Activated T-cell treated with anti-CD3 and anti-CD28 coated beads, Interleukin-2, amount 50 U/mL, for 72 hours (primary cell): ENCODE measurements at regions not wholly inside any gene's neighbourhood (a gene's known extent, or its start where the extent isn't known, plus 50 kb on each side); places are given as distances from the start of the nearest gene placed in this dataset.
"Not testable (repeated sequence)": the region's sequence is repeated elsewhere in the genome, so short reads cannot be mapped to it uniquely, and the experiment has no call there.

Source experiments
- ATAC-seq, 2 donors: fragments of 150-1000 bp; cut with Tn5 transposase; replicated peaks in 1 of 2; 2 replicates each; pipeline ENCODE4 v1.10.0; 2021; ENCODE audit warnings: moderate library complexity in 2 of 2, mild to moderate bottlenecking in 1 of 2
- DNase-seq, 2 donors: peaks; one replicate each; pipeline ENCODE4 v3.0.0; 2021 to 2022; ENCODE audit warnings: mixed read lengths in 1 of 2
- H3K27ac Mint-ChIP-seq: one replicate; pipeline ENCODE4 v1.8.0; 2022; ENCODE audit warnings: mild to moderate bottlenecking, moderate library complexity, mixed read lengths
- H3K27me3 Mint-ChIP-seq: one replicate; pipeline ENCODE4 v1.8.0; 2022; ENCODE audit warnings: low read depth, mixed read lengths
- H3K36me3 Mint-ChIP-seq, 2 donors: one replicate each; pipeline ENCODE4 v1.8.0; 2022; ENCODE audit warnings: mixed read lengths in 2 of 2, mild to moderate bottlenecking in 1 of 2; ENCODE audit not compliant: insufficient read depth in 2 of 2
- H3K4me1 Mint-ChIP-seq: one replicate; pipeline ENCODE4 v1.8.0; 2022; ENCODE audit warnings: low read depth, mixed read lengths
- H3K4me3 Mint-ChIP-seq, 2 donors: one replicate each; pipeline ENCODE4 v1.8.0; 2022; ENCODE audit warnings: mild to moderate bottlenecking in 2 of 2, mixed read lengths in 2 of 2, moderate library complexity in 2 of 2
- H3K9me3 Mint-ChIP-seq, 2 donors: one replicate each; pipeline ENCODE4 v1.8.0; 2022; ENCODE audit warnings: mixed read lengths in 2 of 2

- H3K4me3 Mint-ChIP-seq = peak overlapping the region in 1 of 2 donors; percentile 22
- not testable (repeated sequence) for H3K4me1 Mint-ChIP-seq
Observed at GRCh38 chr13:50185769-50186763, 170.8 kb downstream of the KCNRG start.

GRCh38 chr13:50187352-50188029, 172.2 kb downstream of the KCNRG start:
- H3K9me3 Mint-ChIP-seq = peaks cover 0 to 2% of the 10 kb centered on the region in 2 donors
- H3K4me3 Mint-ChIP-seq = no peak overlapping the region
- H3K27me3 Mint-ChIP-seq = peaks cover 45% of the 10 kb centered on the region
- DNase-seq (no peak), ATAC-seq (no peak)
- no peak overlapping the region for H3K27ac Mint-ChIP-seq
- H3K36me3 Mint-ChIP-seq = peaks cover 0 to 2% of the 10 kb centered on the region in 2 donors
- H3K4me1 Mint-ChIP-seq = peaks cover 6% of the 10 kb centered on the region

More at GRCh38 chr13:50185769-50186763, 170.8 kb downstream of the KCNRG start:
- ATAC-seq, DNase-seq, H3K36me3 Mint-ChIP-seq, H3K9me3 Mint-ChIP-seq: not testable (repeated sequence)
- Mint-ChIP-seq H3K27me3 (peaks cover 38% of the 10 kb centered on the region), H3K27ac (peak overlapping the region; percentile 40)

- no peak overlapping the region for H3K27ac Mint-ChIP-seq
- DNase-seq (no peak), ATAC-seq (no peak)
- H3K27me3 Mint-ChIP-seq = peaks cover 46% of the 10 kb centered on the region
- peaks cover 0 to 2% of the 10 kb centered on the region in 2 donors for H3K9me3 Mint-ChIP-seq
- no peak overlapping the region for H3K4me3 Mint-ChIP-seq
- peaks cover 6% of the 10 kb centered on the region for H3K4me1 Mint-ChIP-seq
- peaks cover 0 to 2% of the 10 kb centered on the region in 2 donors for H3K36me3 Mint-ChIP-seq
Observed at GRCh38 chr13:50188696-50189095, 173.5 kb downstream of the KCNRG start.

- ATAC-seq = no peak
- H3K4me1 Mint-ChIP-seq = peaks cover 6% of the 10 kb centered on the region
- DNase-seq = no peak
- H3K4me3 Mint-ChIP-seq = no peak overlapping the region
- H3K27me3 Mint-ChIP-seq = peaks cover 46% of the 10 kb centered on the region
- peaks cover 0 to 2% of the 10 kb centered on the region in 2 donors for H3K36me3 Mint-ChIP-seq
- peaks cover 0 to 2% of the 10 kb centered on the region in 2 donors for H3K9me3 Mint-ChIP-seq
- no peak overlapping the region for H3K27ac Mint-ChIP-seq
Observed at GRCh38 chr13:50189450-50189849, 174.2 kb downstream of the KCNRG start.

- ATAC-seq = no peak
- H3K9me3 Mint-ChIP-seq = peaks cover 0 to 2% of the 10 kb centered on the region in 2 donors
Observed at GRCh38 chr13:50191004-50191403, 175.8 kb downstream of the KCNRG start.

GRCh38 chr13:50192272-50192813, 177.1 kb downstream of the KCNRG start:
- Mint-ChIP-seq H3K36me3 (no peaks in the 10 kb centered on the region), H3K27ac (no peak overlapping the region), H3K4me1 (peaks cover 6% of the 10 kb centered on the region), H3K4me3 (no peak overlapping the region), H3K27me3 (peaks cover 58% of the 10 kb centered on the region), H3K9me3 (no peaks in the 10 kb centered on the region)
- DNase-seq (no peak), ATAC-seq (no peak)

More at GRCh38 chr13:50191004-50191403, 175.8 kb downstream of the KCNRG start:
- Mint-ChIP-seq H3K4me3 (no peak overlapping the region), H3K27me3 (peaks cover 54% of the 10 kb centered on the region), H3K4me1 (peaks cover 6% of the 10 kb centered on the region), H3K27ac (no peak overlapping the region), H3K36me3 (peaks cover 0 to 2% of the 10 kb centered on the region in 2 donors)
- DNase-seq = no peak

- peaks cover 0 to 1% of the 10 kb centered on the region in 2 donors for H3K9me3 Mint-ChIP-seq
- H3K4me1 Mint-ChIP-seq = peaks cover 6% of the 10 kb centered on the region
- ATAC-seq = no peak
- DNase-seq = no peak
- no peaks in the 10 kb centered on the region for H3K36me3 Mint-ChIP-seq
- peaks cover 36% of the 10 kb centered on the region for H3K27me3 Mint-ChIP-seq
- no peak overlapping the region for H3K27ac Mint-ChIP-seq
- no peak overlapping the region for H3K4me3 Mint-ChIP-seq
Observed at GRCh38 chr13:50195045-50195444, 179.8 kb downstream of the KCNRG start.

GRCh38 chr13:50196118-50196517, 180.9 kb downstream of the KCNRG start:
- Mint-ChIP-seq H3K27me3 (peaks cover 36% of the 10 kb centered on the region), H3K36me3 (no peaks in the 10 kb centered on the region)
- ATAC-seq = no peak

GRCh38 chr13:50197705-50198104, 182.5 kb downstream of the KCNRG start:
- no peak for DNase-seq
- no peak overlapping the region for H3K4me3 Mint-ChIP-seq
- peaks cover 39% of the 10 kb centered on the region for H3K27me3 Mint-ChIP-seq
- H3K9me3 Mint-ChIP-seq = peaks cover 0 to 1% of the 10 kb centered on the region in 2 donors
- no peaks in the 10 kb centered on the region for H3K36me3 Mint-ChIP-seq
- no peaks in the 10 kb centered on the region for H3K4me1 Mint-ChIP-seq
- H3K27ac Mint-ChIP-seq = no peak overlapping the region
- ATAC-seq = no peak

More at GRCh38 chr13:50196118-50196517, 180.9 kb downstream of the KCNRG start:
- peaks cover 0 to 1% of the 10 kb centered on the region in 2 donors for H3K9me3 Mint-ChIP-seq
- no peak overlapping the region for H3K27ac Mint-ChIP-seq
- DNase-seq = no peak
- H3K4me3 Mint-ChIP-seq = no peak overlapping the region
- peaks cover 5% of the 10 kb centered on the region for H3K4me1 Mint-ChIP-seq

- peaks cover 0 to 1% of the 10 kb centered on the region in 2 donors for H3K9me3 Mint-ChIP-seq
- no peak overlapping the region for H3K4me3 Mint-ChIP-seq
- H3K27ac Mint-ChIP-seq = no peak overlapping the region
- H3K27me3 Mint-ChIP-seq = peaks cover 44% of the 10 kb centered on the region
- DNase-seq (no peak), ATAC-seq (no peak)
- no peaks in the 10 kb centered on the region for H3K4me1 Mint-ChIP-seq
- H3K36me3 Mint-ChIP-seq = no peaks in the 10 kb centered on the region
Observed at GRCh38 chr13:50198508-50198907, 183.3 kb downstream of the KCNRG start.

- ATAC-seq = no peak
- Mint-ChIP-seq H3K36me3 (no peaks in the 10 kb centered on the region), H3K9me3 (peaks cover 0 to 1% of the 10 kb centered on the region in 2 donors), H3K4me1 (no peaks in the 10 kb centered on the region), H3K4me3 (no peak overlapping the region), H3K27ac (no peak overlapping the region), H3K27me3 (peaks cover 50% of the 10 kb centered on the region)
- no peak for DNase-seq
Observed at GRCh38 chr13:50200569-50200968, 185.3 kb downstream of the KCNRG start.

- no peaks in the 10 kb centered on the region for H3K4me1 Mint-ChIP-seq
- H3K9me3 Mint-ChIP-seq = peaks cover 0 to 1% of the 10 kb centered on the region in 2 donors
- DNase-seq (no peak), ATAC-seq (no peak)
- H3K27me3 Mint-ChIP-seq = peaks cover 46% of the 10 kb centered on the region
- no peaks in the 10 kb centered on the region for H3K36me3 Mint-ChIP-seq
- H3K27ac Mint-ChIP-seq = no peak overlapping the region
- no peak overlapping the region for H3K4me3 Mint-ChIP-seq
Observed at GRCh38 chr13:50200988-50201387, 185.7 kb downstream of the KCNRG start.

GRCh38 chr13:50202485-50202884, 187.2 kb downstream of the KCNRG start:
- peaks cover 38% of the 10 kb centered on the region for H3K27me3 Mint-ChIP-seq
- peaks cover 0 to 1% of the 10 kb centered on the region in 2 donors for H3K9me3 Mint-ChIP-seq
- ATAC-seq (no peak), DNase-seq (no peak)
- H3K36me3 Mint-ChIP-seq = no peaks in the 10 kb centered on the region
- no peaks in the 10 kb centered on the region for H3K4me1 Mint-ChIP-seq
- H3K4me3 Mint-ChIP-seq = no peak overlapping the region
- H3K27ac Mint-ChIP-seq = no peak overlapping the region
